Fibroblast of mammary gland (primary cell): ENCODE measurements at regions not wholly inside any gene's neighbourhood (a gene's known extent, or its start where the extent isn't known, plus 50 kb on each side); places are given as distances from the start of the nearest gene placed in this dataset.
A peak's percentile ranks its signal among the peaks of the same experiment; 100 is the strongest.

Experiments used
- DNase-seq: peaks from one replicate; pipeline ENCODE4 v3.0.0-alpha.2; 2010; ENCODE audit warnings: low read depth
- H3K4me3 ChIP-seq: 2 replicates; pipeline ENCODE4 v1.5.1; 2011; ENCODE audit warnings: low read depth, mild to moderate bottlenecking, low read length, moderate library complexity; ENCODE audit not compliant: control insufficient read depth
- TF ChIP-seq, protein P1 (sequence below): conservative IDR thresholded peaks from 2 replicates; pipeline ENCODE4 v1.5.1; 2011; ENCODE audit warnings: low read depth, low read length, inconsistent platforms; ENCODE audit not compliant: control insufficient read depth, insufficient read depth

DNA sequence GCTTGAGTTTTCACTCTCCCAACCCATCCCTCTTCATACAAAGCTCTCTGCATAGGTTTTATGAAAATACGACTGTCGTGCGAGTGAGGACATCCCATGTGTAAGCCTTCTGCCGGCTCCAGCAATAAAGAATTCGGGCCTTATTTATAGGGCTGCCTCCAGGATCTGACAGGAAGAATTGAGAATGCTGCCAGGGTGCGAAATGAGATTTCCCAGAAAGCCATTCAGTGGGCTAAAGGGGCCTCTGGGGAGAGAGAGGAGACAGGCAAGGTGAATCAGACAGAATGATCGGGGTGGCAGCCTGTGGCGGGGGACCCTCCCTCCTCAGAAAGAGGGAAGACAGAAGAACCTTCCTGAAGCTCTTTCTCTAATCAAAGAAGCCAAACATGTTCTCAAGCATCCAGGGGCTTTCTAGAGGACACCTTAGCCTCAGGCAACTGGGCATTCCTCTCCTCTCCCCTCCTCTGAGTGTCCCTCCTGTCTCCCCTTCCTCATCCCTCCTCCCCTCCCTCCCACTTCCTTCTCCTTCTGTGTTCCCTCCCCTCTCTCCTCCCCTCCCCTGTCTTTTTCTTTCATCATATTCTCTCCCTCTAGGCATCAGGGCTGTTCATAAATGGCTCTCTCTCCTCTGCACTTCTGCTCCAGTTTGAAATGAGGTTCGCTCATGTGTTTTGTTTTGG is 410.9 kb downstream of the TYW1 start:
- TF ChIP-seq, protein P1, sequence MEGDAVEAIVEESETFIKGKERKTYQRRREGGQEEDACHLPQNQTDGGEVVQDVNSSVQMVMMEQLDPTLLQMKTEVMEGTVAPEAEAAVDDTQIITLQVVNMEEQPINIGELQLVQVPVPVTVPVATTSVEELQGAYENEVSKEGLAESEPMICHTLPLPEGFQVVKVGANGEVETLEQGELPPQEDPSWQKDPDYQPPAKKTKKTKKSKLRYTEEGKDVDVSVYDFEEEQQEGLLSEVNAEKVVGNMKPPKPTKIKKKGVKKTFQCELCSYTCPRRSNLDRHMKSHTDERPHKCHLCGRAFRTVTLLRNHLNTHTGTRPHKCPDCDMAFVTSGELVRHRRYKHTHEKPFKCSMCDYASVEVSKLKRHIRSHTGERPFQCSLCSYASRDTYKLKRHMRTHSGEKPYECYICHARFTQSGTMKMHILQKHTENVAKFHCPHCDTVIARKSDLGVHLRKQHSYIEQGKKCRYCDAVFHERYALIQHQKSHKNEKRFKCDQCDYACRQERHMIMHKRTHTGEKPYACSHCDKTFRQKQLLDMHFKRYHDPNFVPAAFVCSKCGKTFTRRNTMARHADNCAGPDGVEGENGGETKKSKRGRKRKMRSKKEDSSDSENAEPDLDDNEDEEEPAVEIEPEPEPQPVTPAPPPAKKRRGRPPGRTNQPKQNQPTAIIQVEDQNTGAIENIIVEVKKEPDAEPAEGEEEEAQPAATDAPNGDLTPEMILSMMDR = no peak
- DNase-seq = no peak
- H3K4me3 ChIP-seq = no peak overlapping the region

DNA sequence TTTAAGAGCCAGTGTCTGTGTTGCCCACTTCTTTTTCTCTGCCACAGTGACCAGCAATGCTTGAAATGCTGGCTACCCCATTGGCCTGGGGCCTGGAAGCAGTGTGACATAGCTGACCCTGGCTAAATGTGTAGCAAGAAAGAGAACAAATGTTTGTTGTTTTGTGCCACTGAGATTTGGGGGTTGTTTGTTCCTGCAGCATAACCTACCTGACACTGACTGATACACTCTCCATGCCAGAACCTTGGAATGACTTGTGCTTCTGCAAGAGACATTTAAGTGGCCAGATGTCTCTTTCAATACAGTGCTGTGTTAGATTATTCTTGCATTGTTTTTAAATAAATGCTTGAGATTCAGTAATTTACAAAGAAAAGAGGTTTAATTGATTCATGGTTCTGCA is 411.5 kb downstream of the TYW1 start:
- DNase-seq = no peak
- H3K4me3 ChIP-seq = no peak overlapping the region
- TF ChIP-seq, protein P1 = no peak

DNA sequence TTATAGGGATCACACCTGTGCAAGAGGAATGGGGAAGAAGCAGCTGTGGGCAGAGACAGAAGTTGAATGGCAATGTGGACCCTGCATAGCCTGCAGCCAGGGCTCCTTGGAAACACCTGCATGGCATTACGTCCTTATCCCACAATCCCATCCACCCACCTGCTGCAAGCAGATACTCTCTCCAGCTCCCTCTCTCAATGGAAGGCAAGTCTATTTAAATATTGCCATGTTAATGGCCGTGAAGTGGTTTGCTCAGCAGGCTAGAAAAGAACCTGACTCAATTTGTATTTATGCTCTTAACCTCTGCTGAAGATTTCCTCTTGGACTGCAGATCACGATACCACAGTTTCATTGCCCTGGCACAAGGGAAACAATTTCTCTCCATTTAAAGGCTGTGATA is 417.0 kb downstream of the TYW1 start:
- TF ChIP-seq, protein P1 = no peak
- DNase-seq = no peak
- no peak overlapping the region for H3K4me3 ChIP-seq

DNA sequence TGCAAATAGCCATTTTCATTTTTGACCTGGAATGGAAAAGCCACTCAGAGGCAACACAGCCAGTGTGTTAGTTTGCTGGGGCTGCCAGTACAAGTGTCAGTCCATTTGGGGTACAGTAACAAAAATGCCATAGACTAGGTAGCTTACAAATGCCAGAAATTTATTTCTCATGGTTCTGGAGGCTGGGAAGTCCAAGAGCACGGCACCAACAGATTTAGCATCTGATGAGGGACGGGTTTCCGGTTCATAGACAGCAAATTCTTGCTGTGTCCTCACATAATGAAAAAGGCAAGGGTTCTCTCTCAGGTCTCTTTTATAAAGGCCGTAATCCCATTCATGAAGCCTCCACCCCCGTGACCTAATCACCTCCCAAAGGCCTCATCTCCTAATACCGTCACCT is 418.2 kb downstream of the TYW1 start:
- DNase-seq = no peak

GRCh38 chr7:67422601-67423000 is 426.0 kb downstream of the TYW1 start:
- TF ChIP-seq, protein P1 = no peak
- DNase-seq = no peak

More for the DNA sequence above, 418.2 kb downstream of the TYW1 start:
- TF ChIP-seq, protein P1 = no peak
- no peak overlapping the region for H3K4me3 ChIP-seq

DNA sequence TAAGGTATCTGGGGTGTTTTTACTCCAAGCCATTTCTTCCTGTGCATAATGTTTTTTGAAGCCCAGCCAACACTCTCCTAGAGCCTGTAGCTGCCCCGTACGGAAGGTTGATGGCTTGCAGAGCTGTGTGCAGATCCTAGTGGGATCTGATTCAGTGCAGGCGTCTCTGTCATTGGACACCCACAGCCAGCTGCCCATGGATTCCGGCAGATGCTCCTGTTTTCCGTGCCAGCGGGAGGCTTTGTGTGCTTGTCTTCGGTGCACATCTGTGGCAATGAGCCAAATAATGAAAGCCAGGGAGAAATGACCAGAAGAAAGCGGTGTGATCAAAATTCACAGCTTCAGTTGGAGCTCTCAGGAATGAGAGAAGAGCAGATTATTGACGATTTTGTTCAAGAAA is 426.4 kb downstream of the TYW1 start:
- peak; percentile 2 for DNase-seq
- no peak overlapping the region for H3K4me3 ChIP-seq
- TF ChIP-seq, protein P1 = no peak

More at GRCh38 chr7:67422601-67423000, 426.0 kb downstream of the TYW1 start:
- no peak overlapping the region for H3K4me3 ChIP-seq
